ENCODE measurements at regions not wholly inside any gene's neighbourhood (a gene's known extent, or its start where the extent isn't known, plus 50 kb on each side); places are given as distances from the start of the nearest gene placed in this dataset.
A peak's percentile ranks its signal among the peaks of the same experiment; 100 is the strongest.
"Not testable (repeated sequence)": the region's sequence is repeated elsewhere in the genome, so short reads cannot be mapped to it uniquely, and the experiment has no call there.

- Histone ChIP-seq H3F3A (ENCODE audit: insufficient read depth, low read length) (no peaks in the 10 kb centered on the region), H3K4me1 (ENCODE audit: low read length) (no peaks in the 10 kb centered on the region), H3K9me3 (replicated peaks; ENCODE audit: insufficient read depth, low read length) (no peaks in the 10 kb centered on the region), H3K4me3 (ENCODE audit: low read length) (no peak overlapping the region), H3K27ac (ENCODE audit: low read length) (no peak overlapping the region), H3K27me3 (replicated peaks; ENCODE audit: insufficient read depth, low read length) (no peaks in the 10 kb centered on the region), H3K9ac (ENCODE audit: low read length) (no peak overlapping the region), H3K9me2 (replicated peaks; ENCODE audit: insufficient read depth, low read length) (no peaks in the 10 kb centered on the region), H3K79me2 (ENCODE audit: low read length) (no peaks in the 10 kb centered on the region), H3K36me3 (replicated peaks; ENCODE audit: insufficient read depth, low read length) (no peaks in the 10 kb centered on the region), H3K4me2 (ENCODE audit: low read depth, low read length) (no peak overlapping the region), H2AFZ (ENCODE audit: low read length) (no peak overlapping the region), H4K20me1 (ENCODE audit: insufficient read depth, low read length) (no peaks in the 10 kb centered on the region)
- no peak for DNase-seq
- TF ChIP-seq EZH2 (optimal IDR thresholded peaks at IDR 0.05; ENCODE audit: low read depth, low read length) (no peak), EZH2phosphoT487 (IDR thresholded peaks at IDR 0.05; ENCODE audit: low read length) (no peak)
Observed at GRCh38 chr5:21419383-21419782, 1431.4 kb upstream of the CDH18 start.

GRCh38 chr5:21402089-21402488, 1414.1 kb upstream of the CDH18 start:
- not testable (repeated sequence) for H3K4me2 ChIP-seq (ENCODE audit: low read depth, low read length); H3K9ac ChIP-seq (ENCODE audit: low read length); H3K27me3 ChIP-seq (replicated peaks; ENCODE audit: insufficient read depth, low read length); H2AFZ ChIP-seq (ENCODE audit: low read length); DNase-seq; H3K79me2 ChIP-seq (ENCODE audit: low read length); H3K36me3 ChIP-seq (replicated peaks; ENCODE audit: insufficient read depth, low read length); H3K9me2 ChIP-seq (replicated peaks; ENCODE audit: insufficient read depth, low read length); H3K4me3 ChIP-seq (ENCODE audit: low read length); H3K27ac ChIP-seq (ENCODE audit: low read length); H3K4me1 ChIP-seq (ENCODE audit: low read length); H3F3A ChIP-seq (ENCODE audit: insufficient read depth, low read length); H4K20me1 ChIP-seq (ENCODE audit: insufficient read depth, low read length); H3K9me3 ChIP-seq (replicated peaks; ENCODE audit: insufficient read depth, low read length)

- Histone ChIP-seq H3K27me3 (replicated peaks; ENCODE audit: insufficient read depth, low read length) (no peaks in the 10 kb centered on the region), H3K9ac (ENCODE audit: low read length) (no peak overlapping the region), H3F3A (ENCODE audit: insufficient read depth, low read length) (no peaks in the 10 kb centered on the region), H3K4me2 (ENCODE audit: low read depth, low read length) (no peak overlapping the region), H3K9me3 (replicated peaks; ENCODE audit: insufficient read depth, low read length) (no peaks in the 10 kb centered on the region), H3K4me1 (ENCODE audit: low read length) (no peaks in the 10 kb centered on the region), H3K79me2 (ENCODE audit: low read length) (no peaks in the 10 kb centered on the region), H3K4me3 (ENCODE audit: low read length) (no peak overlapping the region), H3K36me3 (replicated peaks; ENCODE audit: insufficient read depth, low read length) (no peaks in the 10 kb centered on the region), H2AFZ (ENCODE audit: low read length) (no peak overlapping the region), H4K20me1 (ENCODE audit: insufficient read depth, low read length) (no peaks in the 10 kb centered on the region), H3K27ac (ENCODE audit: low read length) (no peak overlapping the region), H3K9me2 (replicated peaks; ENCODE audit: insufficient read depth, low read length) (no peaks in the 10 kb centered on the region)
- no peak for DNase-seq
- TF ChIP-seq EZH2 (optimal IDR thresholded peaks at IDR 0.05; ENCODE audit: low read depth, low read length), result no peak
Observed at GRCh38 chr5:21398511-21398910, 1410.5 kb upstream of the CDH18 start.

- H3K4me1 ChIP-seq (ENCODE audit: low read length), result no peaks in the 10 kb centered on the region
- H3K4me3 ChIP-seq (ENCODE audit: low read length), result no peak overlapping the region
- no peaks in the 10 kb centered on the region for H3K36me3 ChIP-seq (replicated peaks; ENCODE audit: insufficient read depth, low read length)
- no peaks in the 10 kb centered on the region for H3F3A ChIP-seq (ENCODE audit: insufficient read depth, low read length)
- no peak overlapping the region for H3K27ac ChIP-seq (ENCODE audit: low read length)
- TF ChIP-seq EZH2phosphoT487 (IDR thresholded peaks at IDR 0.05; ENCODE audit: low read length) (no peak), CTCF (IDR thresholded peaks at IDR 0.05; ENCODE audit: low read length) (no peak), EZH2 (optimal IDR thresholded peaks at IDR 0.05; ENCODE audit: low read depth, low read length) (no peak)
- no peak overlapping the region for H3K9ac ChIP-seq (ENCODE audit: low read length)
- H2AFZ ChIP-seq (ENCODE audit: low read length), result no peak overlapping the region
- H3K79me2 ChIP-seq (ENCODE audit: low read length), result no peaks in the 10 kb centered on the region
- no peaks in the 10 kb centered on the region for H3K27me3 ChIP-seq (replicated peaks; ENCODE audit: insufficient read depth, low read length)
- H3K4me2 ChIP-seq (ENCODE audit: low read depth, low read length), result no peak overlapping the region
- no peaks in the 10 kb centered on the region for H4K20me1 ChIP-seq (ENCODE audit: insufficient read depth, low read length)
- DNase-seq, result no peak
- H3K9me2 ChIP-seq (replicated peaks; ENCODE audit: insufficient read depth, low read length), result no peaks in the 10 kb centered on the region
- H3K9me3 ChIP-seq (replicated peaks; ENCODE audit: insufficient read depth, low read length), result no peaks in the 10 kb centered on the region
Observed at GRCh38 chr5:21397693-21398092, 1409.7 kb upstream of the CDH18 start.

- no peak overlapping the region for H3K27ac ChIP-seq (ENCODE audit: low read length)
Observed at GRCh38 chr5:21391506-21391905, 1403.5 kb upstream of the CDH18 start.

GRCh38 chr5:21360754-21361153, 1372.8 kb upstream of the CDH18 start:
- not testable (repeated sequence) for H3K9me3 ChIP-seq (replicated peaks; ENCODE audit: insufficient read depth, low read length); H3K4me2 ChIP-seq (ENCODE audit: low read depth, low read length); DNase-seq; H3K36me3 ChIP-seq (replicated peaks; ENCODE audit: insufficient read depth, low read length); H2AFZ ChIP-seq (ENCODE audit: low read length); H3K9me2 ChIP-seq (replicated peaks; ENCODE audit: insufficient read depth, low read length); H3K4me1 ChIP-seq (ENCODE audit: low read length); H3K4me3 ChIP-seq (ENCODE audit: low read length); H3K9ac ChIP-seq (ENCODE audit: low read length); H3F3A ChIP-seq (ENCODE audit: insufficient read depth, low read length); H3K27ac ChIP-seq (ENCODE audit: low read length); H3K27me3 ChIP-seq (replicated peaks; ENCODE audit: insufficient read depth, low read length); H3K79me2 ChIP-seq (ENCODE audit: low read length); H4K20me1 ChIP-seq (ENCODE audit: insufficient read depth, low read length)

More at GRCh38 chr5:21391506-21391905, 1403.5 kb upstream of the CDH18 start:
- no peaks in the 10 kb centered on the region for H3K9me3 ChIP-seq (replicated peaks; ENCODE audit: insufficient read depth, low read length)
- peak; percentile 17 for DNase-seq
- no peaks in the 10 kb centered on the region for H3K27me3 ChIP-seq (replicated peaks; ENCODE audit: insufficient read depth, low read length)
- H3K36me3 ChIP-seq (replicated peaks; ENCODE audit: insufficient read depth, low read length), result no peaks in the 10 kb centered on the region
- no peaks in the 10 kb centered on the region for H3K4me1 ChIP-seq (ENCODE audit: low read length)
- H3F3A ChIP-seq (ENCODE audit: insufficient read depth, low read length), result no peaks in the 10 kb centered on the region
- H3K9me2 ChIP-seq (replicated peaks; ENCODE audit: insufficient read depth, low read length), result no peaks in the 10 kb centered on the region
- H3K4me3 ChIP-seq (ENCODE audit: low read length), result no peak overlapping the region
- H3K9ac ChIP-seq (ENCODE audit: low read length), result no peak overlapping the region
- no peak overlapping the region for H3K4me2 ChIP-seq (ENCODE audit: low read depth, low read length)
- no peaks in the 10 kb centered on the region for H3K79me2 ChIP-seq (ENCODE audit: low read length)
- H2AFZ ChIP-seq (ENCODE audit: low read length), result no peak overlapping the region
- TF ChIP-seq CTCF (IDR thresholded peaks at IDR 0.05; ENCODE audit: low read length) (no peak), EZH2phosphoT487 (IDR thresholded peaks at IDR 0.05; ENCODE audit: low read length) (no peak), EZH2 (optimal IDR thresholded peaks at IDR 0.05; ENCODE audit: low read depth, low read length) (no peak)
- H4K20me1 ChIP-seq (ENCODE audit: insufficient read depth, low read length), result no peaks in the 10 kb centered on the region

All from MM.1S (cell line).